RWPE2 (cell line): ENCODE measurements at regions not wholly inside any gene's neighbourhood (a gene's known extent, or its start where the extent isn't known, plus 50 kb on each side); places are given as distances from the start of the nearest gene placed in this dataset.

Experiments
- ATAC-seq: fragments of 200-7000 bp; cut with Tn5 transposase; 3 replicates; pipeline ENCODE4 v1.9.1; 2021; ENCODE audit warnings: low read depth
- DNase-seq: peaks from one replicate; pipeline ENCODE4 v3.0.0-alpha.2; 2020; ENCODE audit warnings: low spot score
- H3K27ac ChIP-seq: fragments of 450-650 bp; 2 replicates; pipeline ENCODE4 v1.5.1; 2017; ENCODE audit warnings: mild to moderate bottlenecking; ENCODE audit not compliant: poor library complexity, severe bottlenecking
- H3K27me3 ChIP-seq: fragments of 250-450 bp; sonication (Bioruptor Pico); 2 replicates; pipeline ENCODE4 v1.5.1; 2021; ENCODE audit warnings: mild to moderate bottlenecking, moderate library complexity; ENCODE audit not compliant: insufficient read depth, poor library complexity, severe bottlenecking
- H3K36me3 ChIP-seq: fragments of 250-450 bp; sonication (Bioruptor Pico); 2 replicates; pipeline ENCODE4 v1.5.1; 2020; ENCODE audit warnings: low read depth, mild to moderate bottlenecking, moderate library complexity
- H3K4me1 ChIP-seq: fragments of 250-450 bp; sonication (Bioruptor Pico); 2 replicates; pipeline ENCODE4 v1.5.1; 2021; ENCODE audit warnings: mild to moderate bottlenecking, moderate library complexity; ENCODE audit not compliant: insufficient read depth, poor library complexity, severe bottlenecking
- H3K4me3 ChIP-seq: fragments of 250-450 bp; sonication (Bioruptor Pico); 2 replicates; pipeline ENCODE4 v1.5.1; 2021; ENCODE audit warnings: mild to moderate bottlenecking, moderate library complexity; ENCODE audit not compliant: severe bottlenecking
- H3K9me3 ChIP-seq: fragments of 250-450 bp; sonication (Bioruptor Pico); 2 replicates; pipeline ENCODE4 v1.5.1; 2021; ENCODE audit warnings: mild to moderate bottlenecking, moderate library complexity; ENCODE audit not compliant: severe bottlenecking
- CTCF ChIP-seq: fragments of 450-650 bp; IDR thresholded peaks from one replicate; pipeline ENCODE4 v1.5.1; 2017; ENCODE audit warnings: mild to moderate bottlenecking, moderate library complexity; ENCODE audit not compliant: poor library complexity, severe bottlenecking

GRCh38 chr3:124161448-124161847 is 169.5 kb upstream of the ROPN1 start:
- H3K4me1 ChIP-seq = no peaks in the 10 kb centered on the region
- no peak overlapping the region for H3K4me3 ChIP-seq
- peaks cover 13% of the 10 kb centered on the region for H3K27me3 ChIP-seq
- no peak for ATAC-seq
- DNase-seq = no peak
- no peaks in the 10 kb centered on the region for H3K9me3 ChIP-seq
- no peak for TF ChIP-seq CTCF
- no peaks in the 10 kb centered on the region for H3K36me3 ChIP-seq
- H3K27ac ChIP-seq = no peak overlapping the region

- no peak for TF ChIP-seq CTCF
- peaks cover 7% of the 10 kb centered on the region for H3K27me3 ChIP-seq
- DNase-seq = no peak
Measured at GRCh38 chr3:124163689-124164088, 171.8 kb upstream of the ROPN1 start.

GRCh38 chr3:124168271-124168670 is 176.3 kb upstream of the ROPN1 start:
- no peaks in the 10 kb centered on the region for H3K9me3 ChIP-seq
- ATAC-seq (no peak), DNase-seq (no peak)
- no peak overlapping the region for H3K27ac ChIP-seq
- TF ChIP-seq CTCF = no peak
- no peak overlapping the region for H3K4me3 ChIP-seq
- no peaks in the 10 kb centered on the region for H3K36me3 ChIP-seq
- peaks cover 7% of the 10 kb centered on the region for H3K27me3 ChIP-seq
- no peaks in the 10 kb centered on the region for H3K4me1 ChIP-seq

More at GRCh38 chr3:124163689-124164088, 171.8 kb upstream of the ROPN1 start:
- Histone ChIP-seq H3K36me3 (no peaks in the 10 kb centered on the region), H3K27ac (no peak overlapping the region), H3K4me3 (no peak overlapping the region), H3K4me1 (no peaks in the 10 kb centered on the region), H3K9me3 (no peaks in the 10 kb centered on the region)
- ATAC-seq = no peak

- no peak for TF ChIP-seq CTCF
- no peaks in the 10 kb centered on the region for H3K9me3 ChIP-seq
- DNase-seq (no peak), ATAC-seq (no peak)
- H3K4me3 ChIP-seq = no peak overlapping the region
- no peaks in the 10 kb centered on the region for H3K36me3 ChIP-seq
- H3K27ac ChIP-seq = no peak overlapping the region
- no peaks in the 10 kb centered on the region for H3K27me3 ChIP-seq
- H3K4me1 ChIP-seq = no peaks in the 10 kb centered on the region
Measured at GRCh38 chr3:124172283-124172682, 180.4 kb upstream of the ROPN1 start.

- H3K4me1 ChIP-seq = no peaks in the 10 kb centered on the region
- no peak overlapping the region for H3K4me3 ChIP-seq
- DNase-seq = no peak
- ATAC-seq = no peak
- no peaks in the 10 kb centered on the region for H3K9me3 ChIP-seq
- TF ChIP-seq CTCF = no peak
- H3K27ac ChIP-seq = no peak overlapping the region
- H3K36me3 ChIP-seq = no peaks in the 10 kb centered on the region
- H3K27me3 ChIP-seq = no peaks in the 10 kb centered on the region
Measured at GRCh38 chr3:124172816-124173215, 180.9 kb upstream of the ROPN1 start.
